GM12891 (cell line): ENCODE measurements at regions not wholly inside any gene's neighbourhood (a gene's known extent, or its start where the extent isn't known, plus 50 kb on each side); places are given as distances from the start of the nearest gene placed in this dataset.

ENCODE experiments used
- POLR2A ChIP-seq: IDR thresholded peaks from 2 replicates; pipeline ENCODE4 v1.6.1; 2011; ENCODE audit warnings: low read depth, low read length, control low read depth
- POLR2AphosphoS5 ChIP-seq: IDR thresholded peaks from 2 replicates; pipeline ENCODE4 v1.6.1; 2011; ENCODE audit warnings: low read depth, low read length, control low read depth
- SPI1 ChIP-seq: IDR thresholded peaks from 2 replicates; pipeline ENCODE4 v1.6.1; 2011; ENCODE audit warnings: low read depth, low read length, control low read depth
- TAF1 ChIP-seq: IDR thresholded peaks from 2 replicates; pipeline ENCODE4 v1.6.1; 2011; ENCODE audit warnings: low read depth, low read length, control low read depth

DNA sequence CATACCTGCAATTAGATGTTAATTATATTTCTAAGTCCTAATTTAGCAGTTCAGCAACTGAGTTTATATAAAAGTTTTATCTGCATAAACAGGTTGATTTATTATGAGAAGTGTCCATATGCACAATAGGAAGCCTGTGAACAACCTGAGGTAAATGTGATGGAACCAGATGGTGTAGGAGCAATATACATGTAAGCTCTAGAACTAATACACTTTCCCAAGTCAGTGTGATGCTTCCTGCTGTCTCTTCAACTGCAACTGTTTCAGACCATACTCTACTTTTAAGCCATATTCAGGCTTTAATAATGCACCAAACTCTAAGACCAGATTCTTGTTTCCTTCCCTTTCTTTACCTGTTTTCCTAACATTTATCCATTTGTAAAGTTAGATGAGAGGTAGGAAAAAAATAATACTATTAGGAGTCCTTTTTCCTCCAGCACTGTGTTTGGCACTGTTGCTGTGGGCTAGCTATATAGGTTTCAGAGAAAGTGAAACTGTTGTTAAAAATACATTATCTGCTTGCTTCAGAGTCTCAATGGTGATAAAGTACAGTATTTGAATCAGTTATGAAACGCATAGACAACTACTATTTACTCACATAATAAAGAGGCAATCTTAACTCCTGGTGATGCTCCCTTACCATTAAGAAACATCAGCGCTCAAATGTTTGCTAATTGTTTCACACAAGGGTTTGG, 1009.3 kb downstream of the GRIK2 start:
- TF ChIP-seq POLR2AphosphoS5 (no peak), POLR2A (no peak), TAF1 (no peak), SPI1 (no peak)
